HG02885 (cell line): ENCODE measurements at regions not wholly inside any gene's neighbourhood (a gene's known extent, or its start where the extent isn't known, plus 50 kb on each side); places are given as distances from the start of the nearest gene placed in this dataset.

Source experiments
- ATAC-seq: cut with Tn5 transposase; IDR thresholded peaks from one replicate; pipeline ENCODE4 v1.9.1; 2021; ENCODE audit warnings: mild to moderate bottlenecking; ENCODE audit not compliant: unreplicated experiment, poor library complexity

GRCh38 chr3:180092889-180093288 is 56.2 kb upstream of the PEX5L start:
- ATAC-seq: no peak

- no peak for ATAC-seq
Observed at GRCh38 chr3:180093535-180093934, 56.8 kb upstream of the PEX5L start.

GRCh38 chr3:180097626-180098025 is 60.9 kb upstream of the PEX5L start:
- ATAC-seq: no peak

- no peak for ATAC-seq
Observed at GRCh38 chr3:180102134-180102533, 65.4 kb upstream of the PEX5L start.

GRCh38 chr3:180102604-180103003 is 65.9 kb upstream of the PEX5L start:
- ATAC-seq: no peak

- no peak for ATAC-seq
Observed at GRCh38 chr3:180116203-180116602, 79.5 kb upstream of the PEX5L start.

- ATAC-seq: no peak
Observed at GRCh38 chr3:180116658-180117057, 79.9 kb upstream of the PEX5L start.

- no peak for ATAC-seq
Observed at GRCh38 chr3:180117381-180118163, 80.8 kb upstream of the PEX5L start.

GRCh38 chr3:180119567-180119966 is 82.8 kb upstream of the PEX5L start:
- no peak for ATAC-seq

GRCh38 chr3:180123928-180124327 is 87.2 kb upstream of the PEX5L start:
- no peak for ATAC-seq

- no peak for ATAC-seq
Observed at GRCh38 chr3:180131169-180131568, 94.4 kb upstream of the PEX5L start.

- no peak for ATAC-seq
Observed at GRCh38 chr3:180135101-180135500, 98.4 kb upstream of the PEX5L start.

GRCh38 chr3:180138871-180139270 is 102.1 kb upstream of the PEX5L start:
- no peak for ATAC-seq

- ATAC-seq: no peak
Observed at GRCh38 chr3:180142041-180142440, 105.3 kb upstream of the PEX5L start.

GRCh38 chr3:180142472-180142871 is 105.7 kb upstream of the PEX5L start:
- ATAC-seq: no peak

- ATAC-seq: no peak
Observed at GRCh38 chr3:180161770-180162169, 125.0 kb upstream of the PEX5L start.

GRCh38 chr3:180175572-180175971 is 138.8 kb upstream of the PEX5L start:
- ATAC-seq: no peak

GRCh38 chr3:180176059-180176458 is 139.3 kb upstream of the PEX5L start:
- no peak for ATAC-seq

GRCh38 chr3:180177255-180177654 is 140.5 kb upstream of the PEX5L start:
- ATAC-seq: no peak

- no peak for ATAC-seq
Observed at GRCh38 chr3:180179562-180179961, 142.8 kb upstream of the PEX5L start.

GRCh38 chr3:180180795-180181194 is 144.1 kb upstream of the PEX5L start:
- no peak for ATAC-seq

- ATAC-seq: no peak
Observed at GRCh38 chr3:180181387-180181786, 144.7 kb upstream of the PEX5L start.
